GM23338 (cell line): ENCODE measurements at regions not wholly inside any gene's neighbourhood (a gene's known extent, or its start where the extent isn't known, plus 50 kb on each side); places are given as distances from the start of the nearest gene placed in this dataset.

Experiments
- ATAC-seq: fragments of 200-7000 bp; cut with Tn5 transposase; 3 replicates; pipeline ENCODE4 v1.9.1; 2020
- DNase-seq: peaks from one replicate; pipeline ENCODE4 v3.0.0-alpha.2; 2015; ENCODE audit warnings: low spot score
- H2AFZ ChIP-seq: fragments of 200-600 bp; sonication (generic); 2 replicates; pipeline ENCODE4 v1.8.0; 2016; ENCODE audit warnings: antibody characterized with exemption, mild to moderate bottlenecking, moderate library complexity
- H3F3A ChIP-seq: fragments of 200-600 bp; sonication (generic); replicated peaks from 2 replicates; pipeline ENCODE4 v1.8.0; 2017; ENCODE audit warnings: antibody characterized with exemption, mixed run types, low read depth
- H3K27ac ChIP-seq: fragments of 200-600 bp; sonication (generic); 2 replicates; pipeline ENCODE4 v1.6.1; 2016; ENCODE audit warnings: low read depth
- H3K27me3 ChIP-seq: fragments of 200-600 bp; sonication (generic); 2 replicates; pipeline ENCODE4 v1.8.0; 2016; ENCODE audit warnings: mild to moderate bottlenecking, mixed run types, moderate library complexity; ENCODE audit not compliant: insufficient read depth
- H3K36me3 ChIP-seq: fragments of 200-600 bp; sonication (generic); 2 replicates; pipeline ENCODE4 v1.8.0; 2016; ENCODE audit warnings: mild to moderate bottlenecking; ENCODE audit not compliant: insufficient read depth
- H3K4me1 ChIP-seq: fragments of 200-600 bp; sonication (generic); 2 replicates; pipeline ENCODE4 v1.8.0; 2016; ENCODE audit warnings: mild to moderate bottlenecking, moderate library complexity; ENCODE audit not compliant: insufficient read depth
- H3K4me2 ChIP-seq: fragments of 200-600 bp; sonication (generic); 2 replicates; pipeline ENCODE4 v1.7.1; 2017; ENCODE audit warnings: mixed run types
- H3K4me3 ChIP-seq: fragments of 200-600 bp; sonication (generic); 2 replicates; pipeline ENCODE4 v1.6.1; 2016; ENCODE audit warnings: mixed run types
- H3K79me2 ChIP-seq: fragments of 200-600 bp; sonication (generic); replicated peaks from 2 replicates; pipeline ENCODE4 v1.8.0; 2017; ENCODE audit warnings: mild to moderate bottlenecking; ENCODE audit not compliant: insufficient read depth
- H3K9me2 ChIP-seq: fragments of 200-600 bp; sonication (generic); 2 replicates; pipeline ENCODE4 v1.8.0; 2017; ENCODE audit not compliant: insufficient read depth
- H4K20me1 ChIP-seq: fragments of 200-600 bp; sonication (generic); replicated peaks from 2 replicates; pipeline ENCODE4 v1.8.0; 2017; ENCODE audit warnings: mild to moderate bottlenecking; ENCODE audit not compliant: insufficient read depth
- H3K27ac Mint-ChIP-seq: 2 replicates; pipeline ENCODE4 v1.8.0; 2020; ENCODE audit warnings: inconsistent platforms, mild to moderate bottlenecking, moderate library complexity, mixed read lengths
- H3K27me3 Mint-ChIP-seq: 3 replicates; pipeline ENCODE4 v1.8.0; 2022; ENCODE audit warnings: low read depth, mild to moderate bottlenecking, moderate library complexity, mixed read lengths, inconsistent platforms; ENCODE audit not compliant: insufficient read depth, poor library complexity
- H3K36me3 Mint-ChIP-seq: 3 replicates; pipeline ENCODE4 v1.8.0; 2021; ENCODE audit warnings: low read depth, mild to moderate bottlenecking, inconsistent platforms, moderate library complexity, mixed read lengths
- H3K4me1 Mint-ChIP-seq: 3 replicates; pipeline ENCODE4 v1.8.0; 2020; ENCODE audit warnings: mild to moderate bottlenecking, inconsistent platforms, mixed read lengths
- H3K4me3 Mint-ChIP-seq: 3 replicates; pipeline ENCODE4 v1.8.0; 2021; ENCODE audit warnings: moderate library complexity, mild to moderate bottlenecking, inconsistent platforms, mixed read lengths
- H3K9me3 Mint-ChIP-seq: 3 replicates; pipeline ENCODE4 v1.8.0; 2020; ENCODE audit warnings: moderate library complexity, mild to moderate bottlenecking, inconsistent platforms, mixed read lengths
- CREB1 ChIP-seq: fragments of 250-450 bp; sonication (Bioruptor Pico); IDR thresholded peaks from 2 replicates; pipeline ENCODE4 v1.5.0; 2020; ENCODE audit warnings: low read depth, mild to moderate bottlenecking, moderate library complexity
- ETS1 ChIP-seq: IDR thresholded peaks from 2 replicates; pipeline ENCODE4 v1.6.1; 2016; ENCODE audit warnings: antibody characterized with exemption
- EZH2 ChIP-seq: fragments of 200-600 bp; sonication (generic); IDR thresholded peaks from one replicate; pipeline ENCODE4 v1.8.0; 2017; ENCODE audit warnings: antibody characterized with exemption, mild to moderate bottlenecking, low read depth; ENCODE audit not compliant: unreplicated experiment
- EZH2phosphoT487 ChIP-seq: fragments of 200-600 bp; sonication (generic); IDR thresholded peaks from one replicate; pipeline ENCODE4 v1.8.1; 2018; ENCODE audit warnings: antibody characterized with exemption; ENCODE audit not compliant: unreplicated experiment
- JUNB ChIP-seq: IDR thresholded peaks from one replicate; pipeline ENCODE4 v1.6.1; 2016; ENCODE audit warnings: antibody characterized with exemption; ENCODE audit not compliant: unreplicated experiment
- NANOG ChIP-seq: IDR thresholded peaks from 2 replicates; pipeline ENCODE4 v1.6.1; 2016; ENCODE audit warnings: antibody characterized with exemption, borderline replicate concordance
- POLR2AphosphoS5 ChIP-seq: IDR thresholded peaks from 2 replicates; pipeline ENCODE4 v1.6.1; 2016; ENCODE audit warnings: antibody characterized with exemption, low read depth
- REST ChIP-seq: IDR thresholded peaks from one replicate; pipeline ENCODE4 v1.6.1; 2018; ENCODE audit warnings: antibody characterized with exemption; ENCODE audit not compliant: unreplicated experiment
- STAT1 ChIP-seq: IDR thresholded peaks from one replicate; pipeline ENCODE4 v1.6.1; 2016; ENCODE audit warnings: antibody characterized with exemption; ENCODE audit not compliant: unreplicated experiment
- ZNF114 ChIP-seq: fragments of 250-450 bp; sonication (Bioruptor Pico); IDR thresholded peaks from 2 replicates; pipeline ENCODE4 v1.5.0; 2020; ENCODE audit warnings: mild to moderate bottlenecking, moderate library complexity
- ZNF331 ChIP-seq: fragments of 250-450 bp; sonication (Bioruptor Pico); IDR thresholded peaks from 2 replicates; pipeline ENCODE4 v1.5.0; 2020; ENCODE audit warnings: low read depth, mild to moderate bottlenecking, moderate library complexity
- ZNF462 ChIP-seq: fragments of 250-450 bp; sonication (Bioruptor Pico); IDR thresholded peaks from 2 replicates; pipeline ENCODE4 v1.5.0; 2020; ENCODE audit warnings: mild to moderate bottlenecking, moderate library complexity
- TF ChIP-seq, protein P1 (sequence below), 2 experiments: fragments of 200-600 bp in 1 of 2; sonication (generic) in 1 of 2; conservative IDR thresholded peaks; 2 replicates each; pipeline versions ENCODE4 v1.5.1 to v1.6.1; 2016 to 2017; ENCODE audit warnings: antibody characterized with exemption in 2 of 2, low read depth in 2 of 2, mild to moderate bottlenecking in 2 of 2, moderate library complexity in 1 of 2

- DNase-seq, result no peak
- TF ChIP-seq EZH2phosphoT487 (no peak), ZNF114 (CRISPR knock-in tag) (no peak), ZNF462 (CRISPR knock-in tag) (no peak), REST (no peak), POLR2AphosphoS5 (no peak), CREB1 (CRISPR knock-in tag) (no peak), ZNF331 (CRISPR knock-in tag) (no peak), JUNB (no peak), NANOG (no peak), EZH2 (no peak), ETS1 (no peak), STAT1 (no peak)
- TF ChIP-seq, protein P1, sequence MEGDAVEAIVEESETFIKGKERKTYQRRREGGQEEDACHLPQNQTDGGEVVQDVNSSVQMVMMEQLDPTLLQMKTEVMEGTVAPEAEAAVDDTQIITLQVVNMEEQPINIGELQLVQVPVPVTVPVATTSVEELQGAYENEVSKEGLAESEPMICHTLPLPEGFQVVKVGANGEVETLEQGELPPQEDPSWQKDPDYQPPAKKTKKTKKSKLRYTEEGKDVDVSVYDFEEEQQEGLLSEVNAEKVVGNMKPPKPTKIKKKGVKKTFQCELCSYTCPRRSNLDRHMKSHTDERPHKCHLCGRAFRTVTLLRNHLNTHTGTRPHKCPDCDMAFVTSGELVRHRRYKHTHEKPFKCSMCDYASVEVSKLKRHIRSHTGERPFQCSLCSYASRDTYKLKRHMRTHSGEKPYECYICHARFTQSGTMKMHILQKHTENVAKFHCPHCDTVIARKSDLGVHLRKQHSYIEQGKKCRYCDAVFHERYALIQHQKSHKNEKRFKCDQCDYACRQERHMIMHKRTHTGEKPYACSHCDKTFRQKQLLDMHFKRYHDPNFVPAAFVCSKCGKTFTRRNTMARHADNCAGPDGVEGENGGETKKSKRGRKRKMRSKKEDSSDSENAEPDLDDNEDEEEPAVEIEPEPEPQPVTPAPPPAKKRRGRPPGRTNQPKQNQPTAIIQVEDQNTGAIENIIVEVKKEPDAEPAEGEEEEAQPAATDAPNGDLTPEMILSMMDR (conservative IDR thresholded peaks at IDR 0.05; ENCODE audit: low read depth in 2 of 2), result no peak
These were observed 62.4 kb upstream of the MMADHC start for GRCh38 chr2:149650006-149650405.

More at GRCh38 chr2:149650006-149650405, 62.4 kb upstream of the MMADHC start:
- Histone ChIP-seq H3K27ac (no peak overlapping the region), H2AFZ (no peak overlapping the region), H3K9me2 (no peaks in the 10 kb centered on the region), H3K4me2 (no peak overlapping the region), H3F3A (no peaks in the 10 kb centered on the region), H3K79me2 (no peaks in the 10 kb centered on the region), H3K36me3 (no peaks in the 10 kb centered on the region), H4K20me1 (no peaks in the 10 kb centered on the region), H3K4me3 (no peak overlapping the region), H3K4me1 (no peaks in the 10 kb centered on the region), H3K27me3 (no peaks in the 10 kb centered on the region)
- ATAC-seq, result no peak
- Mint-ChIP-seq H3K9me3 (peaks cover 4% of the 10 kb centered on the region; the same call in 2 of the 3 replicates), H3K27me3 (no peaks in the 10 kb centered on the region), H3K36me3 (no peaks in the 10 kb centered on the region), H3K4me1 (peaks cover 4% of the 10 kb centered on the region; the same call in 2 of the 3 replicates), H3K4me3 (no peak overlapping the region), H3K27ac (no peak overlapping the region)
